HEK293 (cell line): ENCODE measurements at regions not wholly inside any gene's neighbourhood (a gene's known extent, or its start where the extent isn't known, plus 50 kb on each side); places are given as distances from the start of the nearest gene placed in this dataset.

Source experiments
- CTCF ChIA-PET: fragments of 350-600 bp; formaldehyde crosslinking; extraction: SDS; loops from one replicate; lab custom pipeline; 2021; ENCODE audit warnings: antibody characterized with exemption; lab: Yijun Ruan, JAX
- POLR2A ChIA-PET: fragments of 300-600 bp; formaldehyde crosslinking; extraction: SDS; loops from one replicate; lab custom pipeline; 2020; ENCODE audit warnings: antibody characterized with exemption, inconsistent platforms; lab: Yijun Ruan, JAX
- H3K27ac ChIP-seq: fragments of 200-500 bp; sonication (Bioruptor generic); 2 replicates; pipeline ENCODE4 v1.5.1; 2014; ENCODE audit warnings: low read depth, low read length, control low read depth, inconsistent platforms; ENCODE audit errors: extremely low read depth
- H3K36me3 ChIP-seq, 2 experiments: fragments of 200-500 bp in 1 of 2; sonication (Bioruptor generic) in 1 of 2; 1 replicate in 1 of 2; 2 replicates in 1 of 2; pipeline ENCODE4 v1.5.1; 2014 to 2017; ENCODE audit warnings: inconsistent platforms in 2 of 2, low read length in 2 of 2; ENCODE audit not compliant: control insufficient read depth in 2 of 2, insufficient read depth in 1 of 2
- H3K4me1 ChIP-seq: fragments of 200-500 bp; sonication (Bioruptor generic); 2 replicates; pipeline ENCODE4 v1.5.1; 2014; ENCODE audit warnings: mild to moderate bottlenecking, low read length, inconsistent platforms; ENCODE audit not compliant: control insufficient read depth, insufficient read depth
- H3K4me3 ChIP-seq: 2 replicates; pipeline ENCODE4 v1.5.1; 2011; ENCODE audit warnings: low read depth, mild to moderate bottlenecking, control low read depth, low read length, moderate library complexity
- H3K9me3 ChIP-seq: fragments of 200-500 bp; sonication (Bioruptor generic); 2 replicates; pipeline ENCODE4 v1.5.1; 2014; ENCODE audit warnings: low read depth, low read length, inconsistent platforms; ENCODE audit not compliant: control insufficient read depth, insufficient read depth
- ATF2 ChIP-seq: fragments of 450-650 bp; formaldehyde crosslinking; IDR thresholded peaks from 2 replicates; pipeline ENCODE4 v1.5.1; 2016; ENCODE audit warnings: missing biosample characterization, missing genetic modification characterization, low read depth
- FEZF1 ChIP-seq: fragments of 450-650 bp; formaldehyde crosslinking; IDR thresholded peaks from 2 replicates; pipeline ENCODE4 v1.5.1; 2016; ENCODE audit warnings: missing biosample characterization, missing genetic modification characterization
- KLF7 ChIP-seq: fragments of 450-650 bp; formaldehyde crosslinking; IDR thresholded peaks from 2 replicates; pipeline ENCODE4 v1.5.1; 2016; ENCODE audit warnings: missing biosample characterization, missing genetic modification characterization, borderline replicate concordance
- SETDB1 ChIP-seq: IDR thresholded peaks from one replicate; pipeline ENCODE4 v1.6.1; 2017; ENCODE audit warnings: mild to moderate bottlenecking, low read length, moderate library complexity, mixed read lengths; ENCODE audit not compliant: insufficient read length
- SP7 ChIP-seq: fragments of 450-650 bp; formaldehyde crosslinking; IDR thresholded peaks from 2 replicates; pipeline ENCODE4 v1.5.1; 2016; ENCODE audit warnings: missing biosample characterization, missing genetic modification characterization
- TRIM28 ChIP-seq: IDR thresholded peaks from 2 replicates; pipeline ENCODE4 v1.6.1; 2011; ENCODE audit warnings: low read length, control low read depth, borderline replicate concordance
- ZNF138 ChIP-seq: fragments of 450-650 bp; formaldehyde crosslinking; IDR thresholded peaks from 2 replicates; pipeline ENCODE4 v1.5.1; 2016; ENCODE audit warnings: missing biosample characterization, missing genetic modification characterization, borderline replicate concordance
- ZNF18 ChIP-seq: fragments of 450-650 bp; formaldehyde crosslinking; IDR thresholded peaks from 2 replicates; pipeline ENCODE4 v1.5.1; 2016; ENCODE audit warnings: missing biosample characterization, missing genetic modification characterization
- ZNF239 ChIP-seq: fragments of 450-650 bp; formaldehyde crosslinking; IDR thresholded peaks from 2 replicates; pipeline ENCODE4 v1.5.1; 2016; ENCODE audit warnings: missing biosample characterization, missing genetic modification characterization
- ZNF391 ChIP-seq: fragments of 450-650 bp; formaldehyde crosslinking; IDR thresholded peaks from 2 replicates; pipeline ENCODE4 v1.5.1; 2016; ENCODE audit warnings: low read depth, missing biosample characterization, missing genetic modification characterization, borderline replicate concordance
- ZNF513 ChIP-seq: fragments of 450-650 bp; IDR thresholded peaks from 2 replicates; pipeline ENCODE4 v1.5.1; 2018; ENCODE audit warnings: missing biosample characterization, missing genetic modification characterization
- ZNF639 ChIP-seq: fragments of 450-650 bp; formaldehyde crosslinking; IDR thresholded peaks from 2 replicates; pipeline ENCODE4 v1.5.1; 2016; ENCODE audit warnings: missing biosample characterization, missing genetic modification characterization
- ZNF837 ChIP-seq: fragments of 450-650 bp; formaldehyde crosslinking; IDR thresholded peaks from 2 replicates; pipeline ENCODE4 v1.5.1; 2016; ENCODE audit warnings: missing biosample characterization, missing genetic modification characterization
- ZSCAN5A ChIP-seq: fragments of 450-650 bp; formaldehyde crosslinking; IDR thresholded peaks from 2 replicates; pipeline ENCODE4 v1.5.1; 2016; ENCODE audit warnings: missing biosample characterization, missing genetic modification characterization

GRCh38 chr4:62256479-62256878 is 1056.4 kb downstream of the ADGRL3 start:
- CTCF ChIA-PET, result interaction anchor here (0.7 kb wide), 1 partner anchor 243 kb away, joined by 3 read pairs; no protein-coding TSS in a partner anchor
- H3K36me3 ChIP-seq, result no peaks in the 10 kb centered on the region
- no peaks in the 10 kb centered on the region for H3K9me3 ChIP-seq
- POLR2A ChIA-PET, result no interaction called here
- peak; percentile 70 for TF ChIP-seq SETDB1
- peak; percentile 53; the same call in 1 of the 2 replicates for TF ChIP-seq TRIM28
- no peak for TF ChIP-seq ZNF513 (tag by site-specific recombination)
- no peaks in the 10 kb centered on the region for H3K4me1 ChIP-seq
- no peak overlapping the region for H3K4me3 ChIP-seq
- H3K27ac ChIP-seq, result no peak overlapping the region

- POLR2A ChIA-PET, result no interaction called here
Measured at GRCh38 chr4:62252728-62253127, 1052.6 kb downstream of the ADGRL3 start.

GRCh38 chr4:62250100-62250499 is 1050.0 kb downstream of the ADGRL3 start:
- Histone ChIP-seq H3K36me3 (no peaks in the 10 kb centered on the region), H3K9me3 (no peaks in the 10 kb centered on the region), H3K4me3 (no peak overlapping the region), H3K27ac (no peak overlapping the region), H3K4me1 (no peaks in the 10 kb centered on the region)
- ChIA-PET CTCF (interaction anchor here (0.5 to 0.6 kb wide), 2 partner anchors 17 to 800 kb away, joined by 3 to 4 read pairs; no protein-coding TSS in a partner anchor), POLR2A (no interaction called here)
- TF ChIP-seq ZNF239 (tag by site-specific recombination), result no peak
- TF ChIP-seq FEZF1, result no peak
- TF ChIP-seq SP7, result no peak
- no peak for TF ChIP-seq ZNF639
- no peak for TF ChIP-seq ZNF138 (tag by site-specific recombination)

More at GRCh38 chr4:62252728-62253127, 1052.6 kb downstream of the ADGRL3 start:
- TF ChIP-seq ATF2 (tag by site-specific recombination) (0 out of 2 replicates have a peak, but pooled peaks have one; percentile 47), ZNF391 (tag by site-specific recombination) (no peak), ZSCAN5A (tag by site-specific recombination) (no peak), ZNF18 (no peak), ZNF837 (tag by site-specific recombination) (no peak), KLF7 (tag by site-specific recombination) (no peak)
- CTCF ChIA-PET, result no interaction called here
- H3K4me3 ChIP-seq, result no peak overlapping the region
- no peaks in the 10 kb centered on the region for H3K9me3 ChIP-seq
- H3K4me1 ChIP-seq, result no peaks in the 10 kb centered on the region
- H3K36me3 ChIP-seq, result no peaks in the 10 kb centered on the region
- no peak overlapping the region for H3K27ac ChIP-seq
